ENCODE measurements at regions not wholly inside any gene's neighbourhood (a gene's known extent, or its start where the extent isn't known, plus 50 kb on each side); places are given as distances from the start of the nearest gene placed in this dataset.
"Not testable (repeated sequence)": the region's sequence is repeated elsewhere in the genome, so short reads cannot be mapped to it uniquely, and the experiment has no call there.

- no peak for DNase-seq (ENCODE audit: low spot score)
- in situ Hi-C loops (cut with HindIII; ENCODE audit: low sequenced_read_pairs): no loop called here
Observed at GRCh38 chr2:58432491-58433170, 191.5 kb upstream of the FANCL start.

GRCh38 chr2:58429014-58429875 lies 188.1 kb upstream of the FANCL start:
- DNase-seq (ENCODE audit: low spot score): no peak
- in situ Hi-C loops (cut with HindIII; ENCODE audit: low sequenced_read_pairs): no loop called here

DNA sequence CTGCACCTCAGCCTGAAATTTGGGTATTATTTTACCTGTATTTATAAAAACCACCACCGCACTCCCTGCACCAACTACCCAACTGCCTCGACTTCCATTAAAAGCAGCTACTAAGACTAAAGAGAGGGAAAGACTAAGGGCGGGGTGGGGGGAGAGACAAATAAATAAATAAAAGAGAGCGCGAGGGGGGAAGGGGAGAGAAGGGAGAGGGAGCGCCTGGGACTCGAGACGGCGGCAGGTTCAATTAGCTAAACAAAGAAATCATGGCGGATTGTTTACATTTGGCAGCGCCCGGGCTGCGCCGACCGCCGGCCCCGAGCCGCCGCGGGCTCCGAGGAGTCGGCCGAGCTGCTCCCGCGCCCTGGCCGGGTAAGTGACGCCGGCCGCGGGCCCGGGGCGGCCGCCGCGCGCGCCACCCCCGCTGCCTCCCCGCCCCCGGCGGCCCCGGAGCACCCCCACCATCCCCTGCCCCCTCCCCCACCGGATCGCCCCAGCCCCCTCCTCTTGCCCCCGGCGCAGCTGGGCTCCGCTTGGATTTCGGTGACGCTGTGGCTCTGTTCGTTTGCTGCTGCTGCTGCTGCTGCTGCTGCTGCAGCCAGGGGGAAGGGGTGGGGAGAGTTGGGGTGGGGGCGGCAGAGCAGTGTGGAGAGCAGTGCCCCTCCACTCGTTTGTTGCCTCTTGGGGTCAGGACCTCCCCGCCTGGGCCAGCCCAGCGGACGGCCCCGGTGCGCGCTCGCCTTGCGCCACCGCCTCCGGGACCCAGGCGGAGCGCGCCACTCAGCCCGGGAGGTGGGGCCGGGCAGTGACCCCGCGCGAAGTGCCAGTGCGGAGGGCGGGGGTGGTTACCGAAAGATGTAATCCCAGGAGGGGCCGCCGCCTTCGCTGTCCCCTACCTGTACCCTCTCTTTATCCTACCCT lies 187.2 kb upstream of the FANCL start:
- in situ Hi-C loops (cut with HindIII; ENCODE audit: low sequenced_read_pairs): no loop called here

DNA sequence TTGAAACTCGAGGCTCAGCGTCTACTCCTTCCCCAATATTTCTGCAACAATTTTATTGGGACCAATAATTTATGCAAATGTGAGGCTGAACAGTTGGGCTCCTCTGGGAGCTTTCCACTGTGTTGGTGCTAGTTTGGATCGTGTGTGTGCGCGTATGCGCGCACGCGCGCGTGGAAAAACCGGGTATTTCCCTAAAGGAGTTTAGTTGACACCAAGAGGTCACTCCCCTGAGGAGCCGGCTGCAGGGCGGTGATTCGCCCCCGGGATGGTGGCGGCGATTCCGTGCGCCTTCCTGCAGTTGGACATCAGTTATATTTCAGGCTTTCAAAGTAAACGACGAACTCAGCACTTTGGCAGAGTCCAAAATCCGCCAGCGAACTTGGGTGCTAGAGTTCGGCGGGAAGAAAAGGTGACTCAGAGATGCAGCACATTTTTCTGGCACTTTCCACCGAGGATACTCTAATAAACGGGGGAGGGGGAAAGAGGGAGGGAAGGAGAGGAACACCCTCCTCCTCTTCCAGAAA lies 186.5 kb upstream of the FANCL start:
- DNase-seq (ENCODE audit: low spot score): no peak
- in situ Hi-C loops (cut with HindIII; ENCODE audit: low sequenced_read_pairs): no loop called here

More for the DNA sequence above, 187.2 kb upstream of the FANCL start:
- no peak for DNase-seq (ENCODE audit: low spot score)

- DNase-seq (ENCODE audit: low spot score): no peak
- in situ Hi-C loops (cut with HindIII; ENCODE audit: low sequenced_read_pairs): no loop called here
Observed at GRCh38 chr2:58425368-58425767, 184.2 kb upstream of the FANCL start.

GRCh38 chr2:58419983-58420382 lies 178.9 kb upstream of the FANCL start:
- DNase-seq (ENCODE audit: low spot score): no peak
- in situ Hi-C loops (cut with HindIII; ENCODE audit: low sequenced_read_pairs): no loop called here

DNA sequence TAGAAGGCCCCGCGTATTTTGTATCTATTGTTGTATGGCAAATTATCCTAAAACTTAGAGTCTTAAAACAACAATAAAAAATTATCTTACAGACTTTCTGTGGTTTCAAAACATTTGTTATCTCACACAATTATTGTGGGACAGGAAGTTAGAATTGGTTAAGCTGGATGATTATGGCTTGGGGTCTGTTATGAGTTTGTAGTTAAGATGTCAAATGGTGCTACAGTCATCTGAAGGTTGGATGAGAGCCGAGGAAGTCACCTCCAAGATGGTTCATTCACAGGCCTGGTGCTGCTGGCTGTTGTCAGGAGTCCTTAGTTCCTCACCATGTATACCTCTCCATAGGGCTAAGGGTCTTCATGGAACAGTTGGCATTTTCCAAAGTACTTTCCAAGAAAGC lies 175.6 kb upstream of the FANCL start:
- in situ Hi-C loops (cut with HindIII; ENCODE audit: low sequenced_read_pairs): no loop called here

GRCh38 chr2:58414506-58414905 lies 173.4 kb upstream of the FANCL start:
- no peak for DNase-seq (ENCODE audit: low spot score)
- in situ Hi-C loops (cut with HindIII; ENCODE audit: low sequenced_read_pairs): no loop called here

More for the DNA sequence above, 175.6 kb upstream of the FANCL start:
- DNase-seq (ENCODE audit: low spot score): no peak

- in situ Hi-C loops (cut with HindIII; ENCODE audit: low sequenced_read_pairs): no loop called here
Observed at GRCh38 chr2:58410549-58410948, 169.4 kb upstream of the FANCL start.

GRCh38 chr2:58407487-58407886 lies 166.4 kb upstream of the FANCL start:
- in situ Hi-C loops (cut with HindIII; ENCODE audit: low sequenced_read_pairs): no loop called here
- DNase-seq (ENCODE audit: low spot score): no peak

More at GRCh38 chr2:58410549-58410948, 169.4 kb upstream of the FANCL start:
- no peak for DNase-seq (ENCODE audit: low spot score)

GRCh38 chr2:58405341-58405740 lies 164.2 kb upstream of the FANCL start:
- in situ Hi-C loops (cut with HindIII; ENCODE audit: low sequenced_read_pairs): no loop called here
- DNase-seq (ENCODE audit: low spot score): no peak

GRCh38 chr2:58401936-58402335 lies 160.8 kb upstream of the FANCL start:
- in situ Hi-C loops (cut with HindIII; ENCODE audit: low sequenced_read_pairs): no loop called here
- no peak for DNase-seq (ENCODE audit: low spot score)

DNA sequence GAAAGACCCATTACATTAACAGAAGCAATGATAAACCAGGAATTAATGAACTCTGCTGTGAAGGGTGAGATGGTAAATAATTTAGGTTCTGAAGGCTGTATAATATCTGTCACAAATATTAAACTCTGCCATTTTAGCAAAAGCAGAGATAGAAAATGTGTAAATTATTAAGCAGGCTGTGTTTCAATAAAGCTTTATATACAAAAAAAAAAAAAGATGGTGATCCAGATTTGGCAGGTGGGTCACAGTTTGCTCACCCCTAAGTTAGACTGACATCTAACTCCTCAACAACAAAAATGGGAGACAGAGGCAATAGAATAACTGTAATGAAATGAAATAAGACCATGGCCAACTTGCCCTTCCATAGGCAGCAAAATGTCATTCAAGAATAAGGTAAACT lies 157.3 kb upstream of the FANCL start:
- in situ Hi-C loops (cut with HindIII; ENCODE audit: low sequenced_read_pairs): no loop called here
- DNase-seq (ENCODE audit: low spot score): no peak

DNA sequence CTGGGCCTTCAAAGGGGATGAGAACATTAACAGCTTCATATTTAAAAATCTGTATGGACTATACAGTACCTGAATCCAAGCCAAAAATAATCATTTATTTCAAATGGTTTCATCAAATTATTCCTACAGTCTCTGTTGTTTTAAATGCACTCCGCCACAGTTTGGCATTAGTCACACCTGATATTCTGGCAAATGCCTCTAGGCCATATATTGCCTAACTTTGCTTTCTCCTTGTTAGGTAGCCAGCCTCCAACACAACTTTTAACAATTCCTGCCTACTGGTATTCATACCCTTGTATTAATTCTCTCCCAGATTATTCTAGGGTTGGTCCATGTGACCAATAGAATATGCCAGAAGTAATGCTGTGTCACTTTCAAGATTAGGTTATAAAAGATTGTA lies 146.6 kb upstream of the FANCL start:
- in situ Hi-C loops (cut with HindIII; ENCODE audit: low sequenced_read_pairs): no loop called here
- DNase-seq (ENCODE audit: low spot score): no peak

DNA sequence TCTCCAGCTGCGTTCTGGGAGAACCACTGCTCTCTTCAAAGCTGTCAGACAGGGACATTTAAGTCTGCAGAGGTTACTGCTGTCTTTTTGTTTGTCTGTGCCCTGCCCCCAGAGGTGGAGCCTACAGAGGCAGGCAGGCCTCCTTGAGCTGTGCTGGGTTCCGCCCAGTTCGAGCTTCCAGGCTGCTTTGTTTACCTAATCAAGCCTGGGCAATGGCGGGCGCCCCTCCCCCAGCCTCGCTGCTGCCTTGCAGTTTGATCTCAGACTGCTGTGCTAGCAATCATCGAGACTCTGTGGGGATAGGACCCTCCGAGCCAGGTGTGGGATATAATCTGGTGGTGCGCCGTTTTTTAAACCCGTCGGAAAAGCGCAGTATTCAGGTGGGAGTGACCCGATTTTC lies 145.8 kb upstream of the FANCL start:
- DNase-seq (ENCODE audit: low spot score); in situ Hi-C loops (cut with HindIII; ENCODE audit: low sequenced_read_pairs): not testable (repeated sequence)

DNA sequence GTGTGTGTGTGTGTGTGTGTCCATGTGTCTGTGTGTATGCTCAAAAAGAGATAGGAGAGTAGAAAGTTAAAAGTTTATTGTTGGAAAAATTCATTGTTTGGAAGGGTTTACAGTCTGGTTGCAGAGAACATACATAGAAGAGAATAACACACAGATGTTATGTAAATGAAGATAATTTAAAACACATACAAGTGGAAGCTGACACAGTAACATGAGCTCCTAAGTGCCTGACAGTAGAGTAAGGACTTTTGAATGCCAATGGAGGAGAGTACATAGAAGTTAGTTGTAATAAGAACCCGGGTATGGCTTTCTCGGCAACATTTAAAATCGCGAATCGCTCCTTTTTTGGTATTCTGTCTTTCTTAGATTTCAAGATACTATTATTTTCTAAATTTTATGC lies 137.0 kb upstream of the FANCL start:
- DNase-seq (ENCODE audit: low spot score): no peak
- in situ Hi-C loops (cut with HindIII; ENCODE audit: low sequenced_read_pairs): no loop called here

GRCh38 chr2:58377181-58377580 lies 136.1 kb upstream of the FANCL start:
- no peak for DNase-seq (ENCODE audit: low spot score)
- in situ Hi-C loops (cut with HindIII; ENCODE audit: low sequenced_read_pairs): no loop called here

GRCh38 chr2:58376592-58376991 lies 135.5 kb upstream of the FANCL start:
- DNase-seq (ENCODE audit: low spot score): no peak
- in situ Hi-C loops (cut with HindIII; ENCODE audit: low sequenced_read_pairs): no loop called here

- in situ Hi-C loops (cut with HindIII; ENCODE audit: low sequenced_read_pairs): no loop called here
Observed at GRCh38 chr2:58369594-58369993, 128.5 kb upstream of the FANCL start.

More at GRCh38 chr2:58369594-58369993, 128.5 kb upstream of the FANCL start:
- DNase-seq (ENCODE audit: low spot score): no peak
